ENCODE measurements at regions not wholly inside any gene's neighbourhood (a gene's known extent, or its start where the extent isn't known, plus 50 kb on each side); places are given as distances from the start of the nearest gene placed in this dataset.

DNA sequence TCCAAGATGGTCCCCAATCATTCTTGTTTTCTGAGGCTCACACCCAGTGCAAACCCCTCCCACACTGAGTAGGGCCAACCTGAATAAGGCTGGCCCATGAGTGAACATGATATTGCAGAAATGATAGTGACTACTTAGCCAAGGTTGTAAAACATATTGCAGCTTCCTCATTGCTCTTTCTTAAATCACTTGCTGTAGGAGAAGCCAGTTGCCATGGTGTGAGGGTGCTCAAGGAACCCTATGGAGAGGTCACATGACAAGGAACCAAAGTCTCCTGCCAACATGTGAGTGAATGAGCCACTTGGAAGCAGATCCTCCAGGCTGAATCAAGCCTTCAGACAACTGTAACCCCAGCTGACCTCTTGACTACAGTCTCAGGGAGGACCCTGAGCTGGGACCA lies 191.4 kb downstream of the RGS9 start:
- Histone ChIP-seq H3K36me3 (ENCODE audit: control insufficient read depth, insufficient read depth, low read length) (no peaks in the 10 kb centered on the region), H3K27ac (ENCODE audit: low read length) (no peak overlapping the region), H3K4me3 (ENCODE audit: low read length) (no peak overlapping the region), H3K9me3 (ENCODE audit: control insufficient read depth, insufficient read depth, low read length) (no peaks in the 10 kb centered on the region), H3K4me1 (ENCODE audit: control insufficient read depth, insufficient read depth, low read length) (no peaks in the 10 kb centered on the region), H3K27me3 (ENCODE audit: control insufficient read depth, insufficient read depth, low read length) (no peaks in the 10 kb centered on the region)
- Mint-ChIP-seq H3K27ac (no peak overlapping the region), H3K36me3 (no peaks in the 10 kb centered on the region), H3K9me3 (no peaks in the 10 kb centered on the region), H3K4me1 (no peaks in the 10 kb centered on the region), H3K4me3 (no peak overlapping the region), H3K27me3 (ENCODE audit: low read depth in 2 of 2) (peaks cover 30 to 39% of the 10 kb centered on the region in 2 donors)
- ATAC-seq, result no peak
- no peak for DNase-seq
- TF ChIP-seq, protein P1, sequence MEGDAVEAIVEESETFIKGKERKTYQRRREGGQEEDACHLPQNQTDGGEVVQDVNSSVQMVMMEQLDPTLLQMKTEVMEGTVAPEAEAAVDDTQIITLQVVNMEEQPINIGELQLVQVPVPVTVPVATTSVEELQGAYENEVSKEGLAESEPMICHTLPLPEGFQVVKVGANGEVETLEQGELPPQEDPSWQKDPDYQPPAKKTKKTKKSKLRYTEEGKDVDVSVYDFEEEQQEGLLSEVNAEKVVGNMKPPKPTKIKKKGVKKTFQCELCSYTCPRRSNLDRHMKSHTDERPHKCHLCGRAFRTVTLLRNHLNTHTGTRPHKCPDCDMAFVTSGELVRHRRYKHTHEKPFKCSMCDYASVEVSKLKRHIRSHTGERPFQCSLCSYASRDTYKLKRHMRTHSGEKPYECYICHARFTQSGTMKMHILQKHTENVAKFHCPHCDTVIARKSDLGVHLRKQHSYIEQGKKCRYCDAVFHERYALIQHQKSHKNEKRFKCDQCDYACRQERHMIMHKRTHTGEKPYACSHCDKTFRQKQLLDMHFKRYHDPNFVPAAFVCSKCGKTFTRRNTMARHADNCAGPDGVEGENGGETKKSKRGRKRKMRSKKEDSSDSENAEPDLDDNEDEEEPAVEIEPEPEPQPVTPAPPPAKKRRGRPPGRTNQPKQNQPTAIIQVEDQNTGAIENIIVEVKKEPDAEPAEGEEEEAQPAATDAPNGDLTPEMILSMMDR (IDR thresholded peaks at IDR 0.05), result no peak
- intact Hi-C loops (cut with micrococcal nuclease), result no loop called here

DNA sequence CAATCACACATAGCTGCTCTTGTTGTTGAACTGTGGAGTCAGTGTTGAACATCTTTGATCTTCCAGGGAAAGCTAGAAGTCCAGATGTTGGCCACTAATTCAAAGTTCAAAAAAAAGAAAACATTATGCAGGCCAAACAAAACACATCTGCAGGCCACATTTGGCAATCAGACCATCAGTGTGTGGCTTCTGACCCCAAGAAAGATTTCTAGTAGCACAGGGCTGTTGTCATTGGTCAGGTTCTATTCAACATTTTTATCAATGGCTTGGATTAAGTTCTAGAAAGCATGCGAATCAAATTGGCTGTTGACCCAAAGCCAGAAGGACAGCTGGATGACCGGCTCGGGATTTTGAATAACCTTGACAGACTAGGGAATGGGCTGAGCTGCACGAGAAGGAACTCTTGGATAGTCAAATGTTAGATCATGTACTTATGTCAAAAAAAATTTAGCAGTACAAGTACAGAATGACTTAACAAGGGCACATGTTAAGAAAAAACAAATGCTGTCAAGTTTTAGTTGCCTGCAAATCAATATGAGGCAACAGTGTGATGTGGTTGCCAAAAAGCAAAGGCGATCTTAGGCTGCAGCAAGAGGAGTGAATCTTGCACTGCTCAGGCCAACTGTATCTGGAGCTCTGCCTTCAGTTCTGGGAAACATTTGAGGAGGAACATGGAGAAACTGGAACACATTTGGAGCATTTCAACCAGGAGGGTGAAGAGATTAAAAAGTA lies 187.6 kb downstream of the RGS9 start:
- no peak overlapping the region for H3K4me3 Mint-ChIP-seq
- 92% methylated on average over 5 of the region's 5 CpGs for WGBS (ENCODE audit: insufficient coverage)
- no peak for DNase-seq

DNA sequence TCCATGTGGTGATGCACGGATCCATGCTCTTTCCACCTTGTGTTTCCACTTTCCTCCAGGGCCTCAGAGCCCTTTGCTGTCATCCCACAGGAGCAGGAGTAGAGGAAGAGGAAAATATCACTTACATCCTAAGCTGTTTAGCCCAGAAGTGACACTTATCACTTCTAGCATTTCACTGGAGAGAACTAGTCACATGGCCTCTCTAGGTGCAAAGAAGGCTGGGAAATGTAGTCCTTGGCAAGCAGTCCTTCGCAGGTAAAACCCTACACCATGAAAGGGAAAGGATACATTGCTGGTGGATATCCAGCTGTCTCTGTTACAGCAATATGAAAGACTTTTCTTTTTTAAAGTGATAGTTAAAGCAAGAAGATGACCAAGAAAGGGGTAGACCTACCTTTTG lies 185.9 kb downstream of the RGS9 start:
- no peaks in the 10 kb centered on the region for H3K9me3 Mint-ChIP-seq
- WGBS (ENCODE audit: insufficient coverage), result 80% methylated on average over 2 of the region's 2 CpGs

More for the DNA sequence above, 187.6 kb downstream of the RGS9 start:
- no peaks in the 10 kb centered on the region for H3K27me3 ChIP-seq (ENCODE audit: control insufficient read depth, insufficient read depth, low read length)
- Mint-ChIP-seq H3K27me3 (ENCODE audit: low read depth in 2 of 2) (peaks cover 18 to 19% of the 10 kb centered on the region in 2 donors), H3K27ac (no peak overlapping the region), H3K4me1 (no peaks in the 10 kb centered on the region), H3K36me3 (no peaks in the 10 kb centered on the region), H3K9me3 (no peaks in the 10 kb centered on the region)
- intact Hi-C loops (cut with micrococcal nuclease), result no loop called here
- no peaks in the 10 kb centered on the region for H3K9me3 ChIP-seq (ENCODE audit: control insufficient read depth, insufficient read depth, low read length)
- ATAC-seq, result no peak
- H3K4me3 ChIP-seq (ENCODE audit: low read length), result no peak overlapping the region
- H3K36me3 ChIP-seq (ENCODE audit: control insufficient read depth, insufficient read depth, low read length), result no peaks in the 10 kb centered on the region
- no peaks in the 10 kb centered on the region for H3K4me1 ChIP-seq (ENCODE audit: control insufficient read depth, insufficient read depth, low read length)
- TF ChIP-seq, protein P1 (IDR thresholded peaks at IDR 0.05), result no peak
- no peak overlapping the region for H3K27ac ChIP-seq (ENCODE audit: low read length)

More for the DNA sequence above, 185.9 kb downstream of the RGS9 start:
- ATAC-seq, result no peak
- Histone ChIP-seq H3K4me3 (ENCODE audit: low read length) (no peak overlapping the region), H3K9me3 (ENCODE audit: control insufficient read depth, insufficient read depth, low read length) (no peaks in the 10 kb centered on the region), H3K36me3 (ENCODE audit: control insufficient read depth, insufficient read depth, low read length) (no peaks in the 10 kb centered on the region), H3K27me3 (ENCODE audit: control insufficient read depth, insufficient read depth, low read length) (no peaks in the 10 kb centered on the region), H3K27ac (ENCODE audit: low read length) (no peak overlapping the region), H3K4me1 (ENCODE audit: control insufficient read depth, insufficient read depth, low read length) (no peaks in the 10 kb centered on the region)
- Mint-ChIP-seq H3K4me3 (no peak overlapping the region), H3K4me1 (no peaks in the 10 kb centered on the region), H3K27me3 (ENCODE audit: low read depth in 2 of 2) (peaks cover 15 to 19% of the 10 kb centered on the region in 2 donors), H3K27ac (no peak overlapping the region), H3K36me3 (no peaks in the 10 kb centered on the region)
- intact Hi-C loops (cut with micrococcal nuclease), result no loop called here
- TF ChIP-seq, protein P1 (IDR thresholded peaks at IDR 0.05), result no peak
- no peak for DNase-seq

Measured in natural killer cell (primary cell).